ENCODE measurements at regions not wholly inside any gene's neighbourhood (a gene's known extent, or its start where the extent isn't known, plus 50 kb on each side); places are given as distances from the start of the nearest gene placed in this dataset.

DNA sequence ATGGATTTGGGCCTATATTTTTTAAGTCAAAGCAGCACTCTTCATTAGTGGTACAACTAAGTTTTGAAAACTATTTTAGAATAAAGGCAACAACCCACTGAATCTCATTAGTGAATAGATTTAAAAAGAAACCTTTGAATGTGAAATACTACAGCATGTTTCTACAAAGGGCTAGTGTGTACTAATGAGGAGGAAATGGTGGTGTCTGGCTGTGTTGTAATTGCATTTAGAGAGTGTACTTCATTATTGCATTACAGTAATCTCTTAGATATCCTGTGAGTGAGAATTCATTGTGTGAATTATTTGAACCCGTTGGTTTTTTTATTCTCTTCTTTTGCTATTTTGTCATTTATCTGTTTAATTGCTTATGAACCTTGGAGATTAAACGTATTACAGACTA is 575.4 kb upstream of the FAM98A start:
- TF ChIP-seq CTCF (IDR thresholded peaks at IDR 0.05) = no peak
- TF ChIP-seq POLR2A (IDR thresholded peaks at IDR 0.05) = no peak

Data from uterus (tissue), 2 donors.